NCI-H510A treated with DMSO at 0.1 percent for 48 hours (cell line): ENCODE measurements at regions not wholly inside any gene's neighbourhood (a gene's known extent, or its start where the extent isn't known, plus 50 kb on each side); places are given as distances from the start of the nearest gene placed in this dataset.

ENCODE experiments used
- DNase-seq: peaks from one replicate; lab custom pipeline; 2025; lab: John Stamatoyannopoulos, UW

DNA sequence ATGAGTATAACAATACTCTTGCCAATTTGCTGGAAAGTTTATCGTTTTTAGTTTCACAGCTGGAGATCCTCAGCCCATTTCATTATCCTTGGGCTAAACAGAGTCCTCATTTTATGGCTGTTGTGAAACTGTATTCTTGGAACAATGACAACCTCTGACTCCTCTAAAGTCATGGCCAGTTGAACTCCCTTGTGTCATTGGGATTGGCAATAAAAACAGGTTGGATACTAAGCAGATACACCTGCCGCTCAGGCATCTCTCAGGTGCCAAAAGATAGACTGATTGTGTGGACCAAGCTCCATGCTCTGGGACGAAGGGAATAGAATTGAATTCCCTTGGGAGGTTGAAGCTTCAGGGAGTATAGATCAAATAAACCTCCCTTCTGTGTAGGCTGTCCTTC, 182.2 kb downstream of the WDR11 start:
- DNase-seq = no peak

DNA sequence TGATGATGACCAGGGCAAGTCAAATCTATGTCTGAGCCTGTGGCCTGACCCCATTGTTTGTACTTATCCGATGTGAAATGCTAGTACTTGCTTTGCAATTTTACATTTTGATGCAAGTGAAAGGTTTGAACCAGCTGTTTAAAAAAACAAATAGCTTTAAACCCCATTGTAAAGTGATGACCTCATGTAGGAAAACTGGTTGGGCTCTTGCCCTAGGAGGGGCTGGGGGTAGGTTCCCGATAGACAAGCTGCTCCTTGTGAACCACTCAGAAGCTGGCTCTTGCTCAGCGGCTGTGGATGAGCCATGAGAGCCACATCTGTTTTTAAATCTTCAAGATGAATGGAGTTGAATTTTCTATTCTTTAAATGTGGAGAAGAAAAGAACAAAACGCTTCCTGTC, 185.3 kb downstream of the WDR11 start:
- DNase-seq = no peak

DNA sequence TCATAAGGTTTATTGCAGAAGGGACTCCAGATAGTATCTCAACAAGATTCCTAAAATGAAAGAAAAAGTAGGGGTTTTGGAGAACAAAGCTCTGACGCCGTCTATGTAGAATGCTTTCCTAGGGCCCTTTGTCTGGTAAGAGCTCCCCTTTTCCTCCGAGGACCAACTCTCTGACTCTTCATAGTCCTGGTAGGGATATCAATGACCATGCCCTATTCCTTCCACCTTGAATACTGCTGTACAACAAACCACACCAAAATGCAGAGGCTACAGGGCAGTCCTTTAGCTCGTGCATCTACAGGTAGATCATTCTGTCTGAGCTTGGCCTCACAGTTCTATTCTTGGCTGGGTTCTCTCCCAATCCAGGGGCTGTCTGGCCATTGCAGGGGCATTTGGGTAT, 190.3 kb downstream of the WDR11 start:
- no peak for DNase-seq

DNA sequence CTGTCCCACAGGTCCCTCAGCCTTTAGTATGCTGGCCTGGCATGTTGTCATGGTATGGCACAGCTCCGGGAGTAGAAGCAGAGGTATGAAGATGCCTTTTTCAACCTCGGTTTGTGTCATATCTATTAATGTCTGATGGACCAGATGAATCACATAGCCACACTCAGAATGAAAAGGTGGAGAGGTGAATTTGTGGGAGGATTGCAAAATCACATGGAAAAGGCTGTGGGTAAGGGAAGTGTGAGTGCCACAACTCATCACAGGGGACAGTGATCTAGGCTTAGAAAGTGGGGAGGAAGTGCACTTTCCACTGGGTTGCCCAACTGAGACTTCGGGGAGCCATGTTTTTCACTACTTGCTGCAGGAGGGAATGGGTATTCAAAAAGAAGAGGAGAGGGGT, 190.7 kb downstream of the WDR11 start:
- DNase-seq = no peak

DNA sequence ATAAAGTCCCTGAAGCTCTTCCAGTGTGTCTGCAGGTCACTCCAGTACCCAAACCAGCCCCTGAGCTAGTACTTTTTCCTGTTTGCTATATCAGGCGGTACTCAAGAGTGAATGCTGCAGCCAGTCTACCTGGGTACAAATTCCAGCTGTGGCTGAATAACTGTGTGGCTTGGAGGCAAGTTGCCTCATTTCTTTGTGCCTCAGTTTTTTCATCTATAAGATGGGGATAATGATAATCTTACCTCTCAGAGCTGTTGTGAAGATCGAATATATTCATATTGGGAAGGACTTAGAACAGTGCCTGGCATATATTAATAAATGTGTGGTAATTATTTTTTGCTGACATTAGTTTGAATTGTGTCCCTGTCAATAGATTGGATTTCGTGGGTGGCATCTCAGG, 191.2 kb downstream of the WDR11 start:
- no peak for DNase-seq

DNA sequence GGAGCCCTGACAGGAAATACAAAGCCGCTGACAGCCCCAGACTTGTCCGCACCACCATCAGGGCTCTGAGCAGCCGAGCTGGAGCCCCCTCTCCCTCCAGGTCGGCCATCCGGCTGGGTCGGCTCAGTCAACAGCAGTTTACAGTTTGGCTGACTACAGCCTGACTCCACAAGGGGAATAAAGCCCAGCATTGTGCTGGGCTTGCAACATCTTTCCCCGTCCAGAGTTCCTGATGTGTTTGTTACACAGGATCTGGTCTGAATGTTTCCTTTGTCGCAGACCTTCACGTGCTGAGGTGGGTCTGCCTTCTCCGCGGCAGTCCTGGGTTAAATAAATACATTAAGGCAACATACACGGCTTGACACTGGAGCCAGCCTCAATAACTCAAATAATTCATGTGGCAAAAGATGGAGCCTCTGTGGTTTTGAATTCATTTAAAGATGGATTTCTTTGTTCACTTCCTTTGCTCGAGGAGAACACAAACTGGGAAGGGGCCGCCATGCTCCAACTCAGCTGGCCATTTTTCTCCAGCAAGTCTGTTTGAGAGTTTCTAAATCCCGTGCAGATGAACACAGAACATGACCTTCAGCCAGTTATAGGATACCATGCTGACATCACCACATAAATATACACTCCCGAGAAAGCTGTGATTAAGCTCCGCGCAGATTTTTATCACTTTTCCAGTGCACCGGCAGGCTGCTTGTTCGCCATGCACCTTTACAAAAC, 192.1 kb downstream of the WDR11 start:
- no peak for DNase-seq

DNA sequence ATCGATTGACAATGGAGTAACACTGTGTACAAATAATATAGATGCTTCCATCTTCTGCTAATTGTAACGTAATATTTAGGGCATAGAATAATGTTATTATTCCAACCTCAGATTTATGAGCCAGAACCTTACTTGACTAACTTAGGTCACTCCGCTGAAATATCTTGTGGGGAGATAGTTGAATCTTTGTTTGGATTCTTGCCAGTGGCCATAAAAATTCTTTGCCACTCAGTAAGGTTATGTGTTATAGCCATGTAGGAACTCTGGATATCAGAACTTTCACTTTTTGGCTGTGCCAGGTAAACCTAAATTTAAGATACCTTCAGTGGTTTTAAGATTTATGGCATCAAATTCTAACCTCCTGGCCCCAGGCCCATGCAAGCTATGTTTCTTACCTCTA, 197.6 kb downstream of the WDR11 start:
- DNase-seq = no peak

DNA sequence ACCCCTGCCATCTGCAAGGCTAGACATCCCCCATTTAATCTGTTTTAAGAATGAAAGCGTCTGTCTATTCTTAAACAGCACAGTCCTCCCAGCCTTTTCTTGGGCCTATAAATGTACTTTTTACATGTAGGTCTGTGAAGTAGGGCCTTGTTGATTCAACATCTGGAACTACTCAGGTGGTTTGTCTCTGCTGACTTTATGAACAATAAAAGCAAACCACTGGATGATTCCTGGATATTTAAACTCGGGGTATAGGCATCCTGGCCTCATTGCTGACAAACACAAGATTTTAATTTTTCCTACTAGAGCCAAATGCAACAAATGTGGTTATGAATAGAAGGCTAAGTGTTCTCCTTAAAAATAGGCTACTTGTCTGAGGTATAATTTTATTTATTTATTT, 198.3 kb downstream of the WDR11 start:
- DNase-seq = no peak

DNA sequence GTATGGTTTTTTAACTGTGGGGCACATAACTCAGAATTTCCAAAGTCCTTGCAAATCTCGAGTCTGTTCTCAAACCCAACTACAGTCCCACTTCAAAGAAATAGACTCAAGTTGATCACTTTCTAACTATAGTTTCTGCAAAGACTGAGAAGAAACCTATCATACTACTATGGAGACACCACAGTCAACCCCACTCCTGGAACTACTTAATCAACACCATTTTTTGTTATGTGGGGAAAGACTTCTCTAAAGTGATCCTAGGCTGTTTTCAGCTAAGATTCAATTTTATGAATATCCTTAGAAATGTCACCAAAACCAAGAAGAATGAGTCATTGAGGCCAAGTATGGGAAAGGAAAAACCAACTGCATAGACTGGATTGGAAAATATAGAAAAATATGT, 198.8 kb downstream of the WDR11 start:
- no peak for DNase-seq

DNA sequence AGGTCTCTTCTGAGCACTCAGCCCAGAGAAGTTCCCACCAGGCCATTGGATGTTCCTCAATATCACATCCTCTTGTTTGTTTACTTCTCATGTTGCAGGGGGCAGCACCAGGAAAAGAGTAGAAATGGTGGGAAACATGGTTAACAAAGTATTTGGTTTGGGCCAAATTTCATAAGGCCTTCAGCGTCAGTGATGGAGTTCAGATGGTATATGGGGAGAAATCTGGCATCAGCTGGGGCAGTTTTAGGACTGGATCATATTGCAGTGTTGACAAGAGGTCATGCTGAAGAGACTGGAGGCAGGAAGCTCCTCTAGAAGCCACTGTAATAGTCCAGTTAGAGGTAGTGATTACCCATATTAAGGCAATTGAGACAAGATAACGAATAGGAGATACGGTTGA, 200.0 kb downstream of the WDR11 start:
- no peak for DNase-seq

DNA sequence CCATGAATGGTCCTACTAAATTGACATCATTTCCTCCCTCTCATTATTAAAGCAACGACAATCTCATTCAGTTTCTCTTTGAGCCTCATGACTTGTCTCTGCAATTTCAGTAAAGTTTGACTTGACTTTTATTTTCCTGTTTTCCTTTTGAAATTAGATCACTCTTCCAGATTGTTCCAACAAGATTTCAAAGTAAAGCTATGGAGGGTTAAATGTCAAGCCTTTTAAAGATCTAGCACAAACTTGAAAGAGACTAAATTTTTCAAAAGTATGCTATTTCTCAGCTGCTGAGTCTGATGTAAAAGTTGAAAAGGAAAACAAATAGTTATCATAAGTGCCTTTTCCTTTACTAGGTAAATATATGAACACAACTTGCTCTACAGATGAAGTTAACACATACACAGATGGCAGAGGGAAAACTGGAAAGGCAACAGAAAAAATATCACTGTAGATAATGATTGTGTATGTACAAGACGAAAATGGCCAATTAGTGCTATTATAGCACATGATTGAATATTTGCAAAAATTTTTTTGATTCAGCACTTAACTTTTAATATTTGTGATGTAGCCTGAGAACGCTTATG, 200.6 kb downstream of the WDR11 start:
- DNase-seq = no peak

DNA sequence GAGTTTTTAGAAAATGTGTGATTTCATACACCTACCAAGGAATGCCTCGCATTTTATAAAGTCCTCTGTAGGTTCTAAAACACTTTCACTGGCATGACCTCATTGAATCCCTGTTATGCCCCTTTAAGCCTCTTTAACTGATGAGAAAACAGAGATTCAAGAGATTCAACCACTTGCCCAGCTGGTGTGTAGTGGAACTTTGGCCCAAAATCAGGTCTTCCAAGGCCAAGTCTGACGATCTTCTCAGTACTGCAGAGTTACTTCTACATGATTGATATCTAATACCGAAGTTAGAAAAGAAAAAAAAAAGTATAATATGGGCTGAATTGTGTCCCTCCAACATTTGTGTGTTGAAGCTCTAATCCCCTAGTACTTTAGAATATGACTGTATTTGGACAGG, 202.0 kb downstream of the WDR11 start:
- DNase-seq = no peak

DNA sequence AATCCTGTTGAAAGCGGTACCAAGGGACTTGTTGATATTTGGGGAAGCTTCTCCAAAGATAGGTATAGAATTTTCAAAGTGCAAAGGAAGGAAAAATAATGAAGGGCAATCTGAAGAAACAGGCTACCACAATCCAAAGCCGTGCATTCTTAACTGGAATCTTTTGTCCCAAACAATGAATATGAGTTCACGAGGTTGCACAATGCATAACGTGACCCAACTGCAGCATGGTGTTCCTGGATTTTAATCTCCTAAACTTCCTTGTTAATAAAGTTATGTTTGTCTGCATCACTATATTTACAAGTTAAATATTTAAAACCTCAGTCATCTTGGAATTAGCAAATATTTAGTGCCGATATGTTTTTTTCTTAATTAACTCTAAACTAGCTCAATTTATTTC, 203.7 kb downstream of the WDR11 start:
- no peak for DNase-seq

DNA sequence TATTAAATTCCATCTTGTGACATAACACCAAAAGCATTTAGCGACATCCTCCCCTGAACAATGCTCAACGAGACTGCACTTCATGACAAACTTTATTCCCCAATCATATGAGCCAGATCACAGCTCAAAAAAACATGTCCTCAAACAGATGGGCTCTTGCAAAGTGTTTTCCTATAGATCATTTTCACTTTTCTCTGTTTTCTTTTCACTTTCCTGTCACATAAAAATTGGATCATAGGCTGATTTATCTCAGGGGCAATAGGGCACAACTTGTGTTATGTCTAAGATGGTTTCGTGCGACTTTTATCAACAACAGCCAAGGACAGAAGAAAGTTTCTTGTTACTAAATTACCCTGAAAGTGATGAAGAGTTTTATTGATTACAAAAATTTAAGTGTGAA, 206.1 kb downstream of the WDR11 start:
- no peak for DNase-seq

DNA sequence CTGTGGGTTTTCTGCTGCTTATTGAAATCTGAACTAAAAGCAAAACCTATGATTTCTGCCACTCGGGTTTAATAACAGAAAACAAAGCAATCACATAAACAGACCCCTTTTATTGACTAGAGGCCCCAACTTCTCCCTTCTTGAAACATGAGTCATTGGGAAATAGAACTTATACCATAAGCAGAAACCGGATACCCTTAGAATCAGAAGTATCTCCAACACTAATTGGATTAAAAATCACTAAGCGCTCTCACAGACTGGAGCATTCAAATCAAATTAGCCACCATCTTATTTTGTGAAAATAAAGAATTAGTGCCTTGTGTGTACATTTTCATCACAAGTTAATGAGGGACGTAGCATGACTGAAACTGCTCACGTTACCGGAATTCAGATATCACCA, 206.9 kb downstream of the WDR11 start:
- no peak for DNase-seq

DNA sequence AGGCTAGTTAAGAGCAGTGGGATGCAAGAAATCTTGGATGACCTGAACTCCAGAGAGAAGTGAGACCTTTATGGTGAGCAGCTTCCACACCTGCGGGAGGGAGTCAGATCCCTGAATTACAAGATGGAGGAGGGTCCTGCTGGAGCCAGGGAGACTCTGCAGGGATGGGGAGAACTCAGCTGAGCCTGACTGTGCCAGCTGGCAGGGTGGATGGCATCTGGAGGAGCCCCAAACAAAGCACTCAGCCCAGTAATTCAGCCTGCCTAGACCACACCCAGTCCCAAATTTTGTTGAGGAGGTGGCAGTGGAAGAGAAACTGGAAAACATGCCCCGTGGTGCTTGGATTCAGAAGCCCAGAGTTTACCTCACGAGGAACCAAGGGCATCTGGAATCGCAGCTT, 208.2 kb downstream of the WDR11 start:
- no peak for DNase-seq

DNA sequence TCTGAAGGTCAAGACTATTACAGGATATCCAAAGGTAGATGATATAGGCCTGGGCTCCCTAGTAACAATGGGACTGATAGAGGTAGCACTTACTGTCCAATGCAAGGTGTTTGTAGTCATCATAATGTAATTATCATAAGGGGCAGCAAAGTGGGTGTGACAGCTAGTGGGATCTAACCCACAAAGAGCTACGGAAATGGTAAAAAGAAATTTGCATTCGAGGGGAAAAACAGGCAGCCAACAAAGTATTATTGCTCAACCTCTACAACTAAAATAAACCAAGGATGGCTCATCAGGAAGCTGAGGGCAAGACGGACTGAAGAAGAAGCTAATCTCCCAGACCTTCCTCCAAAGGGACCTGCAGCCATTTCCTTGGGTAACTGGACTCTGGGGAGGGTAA, 211.0 kb downstream of the WDR11 start:
- DNase-seq = no peak

DNA sequence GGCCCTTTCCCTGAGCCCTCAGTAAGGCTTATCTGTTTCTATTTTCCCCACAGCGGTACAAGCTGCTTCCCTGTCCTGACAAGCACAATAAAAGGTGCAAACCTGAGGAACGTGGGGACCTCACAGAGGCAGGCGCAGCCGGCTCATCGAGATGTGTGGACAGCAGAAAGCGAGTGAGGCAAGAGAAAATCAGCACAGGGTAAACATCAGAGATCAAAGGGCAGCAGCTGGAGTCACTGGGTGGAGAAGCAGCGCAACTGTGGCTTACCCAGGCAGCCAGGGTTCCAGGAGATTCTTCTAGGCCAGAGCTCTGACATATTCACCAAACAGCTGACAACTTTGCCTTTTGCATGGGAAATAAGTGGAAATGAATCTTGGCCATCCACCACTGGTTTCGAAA, 212.6 kb downstream of the WDR11 start:
- no peak for DNase-seq

DNA sequence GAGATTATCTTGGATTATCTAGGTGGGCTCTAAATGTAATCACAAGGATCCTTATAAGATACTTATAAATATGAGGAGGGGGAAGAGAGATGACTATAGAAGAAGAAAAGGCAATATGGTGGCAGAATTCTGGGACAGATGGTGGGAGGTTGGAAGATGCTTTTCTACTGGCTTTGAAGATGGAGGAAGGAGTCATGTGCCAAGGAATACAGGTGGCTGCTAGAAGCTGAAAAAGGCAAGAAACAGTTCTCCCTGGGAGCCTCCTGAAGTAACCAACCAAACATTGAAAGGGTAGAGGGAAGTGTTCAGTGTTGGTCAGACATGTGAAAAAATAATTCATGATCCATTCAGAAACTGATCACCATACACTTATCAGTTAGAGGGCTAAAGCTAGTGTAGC, 213.3 kb downstream of the WDR11 start:
- no peak for DNase-seq

DNA sequence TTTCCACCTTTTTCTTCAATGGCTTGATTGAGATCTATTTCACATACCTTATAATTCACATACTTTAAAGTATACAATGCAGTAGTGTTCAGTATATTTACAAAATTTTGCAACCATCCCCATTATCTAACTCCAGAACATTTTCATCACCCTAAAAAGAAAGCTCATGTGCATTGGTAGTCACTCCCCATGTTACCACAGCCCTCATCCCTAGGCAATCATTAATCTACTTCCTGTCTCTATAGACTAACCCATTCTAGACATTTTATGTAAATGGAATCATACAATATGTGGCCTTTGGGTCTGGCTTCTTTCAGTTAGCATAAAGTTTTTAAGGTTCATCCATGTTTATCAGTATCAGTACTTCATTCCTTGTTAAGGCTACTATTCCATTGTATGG, 214.2 kb downstream of the WDR11 start:
- DNase-seq = no peak

DNA sequence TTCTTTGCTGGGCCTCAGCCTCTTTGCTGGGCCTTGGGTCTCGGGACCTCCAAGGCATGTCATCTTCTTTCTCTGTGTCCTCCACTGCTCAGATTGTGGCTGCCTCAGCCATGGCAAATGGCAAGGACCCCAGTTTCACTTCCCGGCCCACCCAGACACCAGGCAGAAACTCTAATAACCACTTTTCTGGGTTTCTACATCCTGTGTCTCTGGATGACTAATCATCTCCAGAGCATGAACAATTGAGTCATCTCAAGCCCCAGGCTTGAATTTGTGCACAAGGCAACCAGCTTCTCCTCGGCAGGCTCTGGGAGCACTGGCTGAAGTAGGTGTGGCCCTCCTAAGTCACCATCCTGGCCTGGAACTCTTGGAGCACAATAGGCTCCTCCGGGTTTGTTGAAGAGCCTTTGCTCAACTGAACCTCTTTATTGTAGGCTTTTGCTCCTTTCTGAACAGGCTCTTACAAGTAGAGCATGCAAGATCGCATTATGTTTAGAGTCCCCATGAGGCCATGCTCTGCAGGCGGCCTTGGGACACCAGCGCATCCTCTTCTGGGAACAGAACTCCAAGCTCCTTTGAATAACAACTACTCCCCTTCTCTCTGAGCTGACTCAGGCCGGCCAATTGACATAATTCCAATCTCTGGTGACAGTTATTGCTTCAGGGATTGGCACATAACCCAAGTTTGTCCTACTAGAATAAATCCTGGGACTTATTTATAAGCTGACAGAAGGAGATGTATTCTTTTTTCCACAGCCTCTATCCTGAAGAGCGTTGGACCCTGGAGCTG, 218.1 kb downstream of the WDR11 start:
- DNase-seq = no peak

DNA sequence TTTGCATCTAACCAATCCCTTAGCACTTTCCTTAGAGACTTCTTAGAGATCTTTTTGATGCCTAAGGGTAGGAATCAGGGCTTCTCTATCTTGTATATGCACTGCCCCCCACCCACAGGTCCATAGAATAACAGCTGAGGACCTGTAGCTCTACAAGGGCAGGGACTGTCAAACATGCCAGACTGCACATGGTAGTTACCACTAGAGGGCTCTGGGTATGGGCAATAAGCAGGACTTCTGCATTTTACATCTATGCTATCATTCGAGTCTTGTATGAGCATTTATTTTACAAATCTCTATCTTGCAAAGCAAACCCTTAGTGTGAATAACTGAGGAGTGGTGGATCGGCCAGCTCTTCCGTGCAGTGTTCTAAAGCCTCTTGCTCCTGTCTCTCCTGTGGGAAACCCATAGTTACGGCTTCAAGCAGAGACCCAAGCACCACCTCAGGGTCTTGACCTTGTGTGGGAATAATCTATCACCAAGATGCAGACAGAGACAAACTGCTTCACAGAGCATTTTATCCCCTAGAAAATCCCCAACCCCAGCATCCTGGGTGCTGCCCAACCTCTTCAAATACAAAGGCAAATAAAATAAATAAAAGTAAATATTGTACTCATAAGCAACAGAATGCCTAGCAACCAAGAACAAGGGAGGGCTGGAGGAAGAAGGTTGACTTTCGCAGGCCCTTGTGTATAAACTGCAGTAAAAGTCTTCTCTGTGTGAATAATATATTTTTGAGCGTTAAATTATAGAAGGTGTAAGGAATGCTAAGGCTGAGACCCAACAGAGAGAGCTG, 219.3 kb downstream of the WDR11 start:
- DNase-seq = peak; percentile 47

DNA sequence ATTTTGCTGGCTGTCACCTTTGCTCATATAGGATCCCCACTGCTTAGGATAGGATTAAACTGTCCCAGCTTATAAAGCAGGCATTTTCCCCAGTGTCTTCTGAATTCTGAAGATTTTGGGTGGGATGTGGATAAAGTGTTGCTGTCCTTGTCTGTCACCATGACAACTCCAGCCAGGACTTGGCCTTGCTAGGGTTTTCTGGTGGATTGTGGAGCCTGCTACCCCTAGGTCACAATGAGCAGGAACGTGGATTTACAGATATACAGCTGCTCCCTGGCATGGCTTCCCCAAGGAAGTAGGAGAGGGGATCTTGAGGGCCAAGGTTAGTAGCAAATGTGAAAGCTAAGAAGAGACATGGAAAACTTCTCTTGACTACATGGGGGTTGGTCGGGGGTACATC, 220.7 kb downstream of the WDR11 start:
- no peak for DNase-seq
